A673 (cell line): ENCODE measurements at regions not wholly inside any gene's neighbourhood (a gene's known extent, or its start where the extent isn't known, plus 50 kb on each side); places are given as distances from the start of the nearest gene placed in this dataset.

Experiments
- CTCF ChIP-seq: fragments of 300-800, 200-600 bp; sonication (generic); conservative IDR thresholded peaks from 2 replicates; pipeline ENCODE4 v1.5.1; 2017; ENCODE audit warnings: low read depth, mild to moderate bottlenecking, antibody characterized with exemption, low read length, moderate library complexity, mixed read lengths
- EZH2 ChIP-seq: fragments of 200-600 bp; sonication (generic); IDR thresholded peaks from 2 replicates; pipeline ENCODE4 v1.6.1; 2017; ENCODE audit warnings: borderline replicate concordance, low read depth, mild to moderate bottlenecking, mixed read lengths, antibody characterized with exemption, low read length; ENCODE audit not compliant: poor library complexity, severe bottlenecking

GRCh38 chr1:22275626-22276395, 132.9 kb upstream of the WNT4 start:
- TF ChIP-seq CTCF (peak; percentile 78), EZH2 (no peak)
